ENCODE measurements at regions not wholly inside any gene's neighbourhood (a gene's known extent, or its start where the extent isn't known, plus 50 kb on each side); places are given as distances from the start of the nearest gene placed in this dataset.
"Not testable (repeated sequence)": the region's sequence is repeated elsewhere in the genome, so short reads cannot be mapped to it uniquely, and the experiment has no call there.

- no peak for DNase-seq
Measured at GRCh38 chr2:139685090-139685983, 905.1 kb upstream of the NXPH2 start.

GRCh38 chr2:139684286-139684860, 904.2 kb upstream of the NXPH2 start:
- no peak for DNase-seq

- no peak for DNase-seq
Measured at GRCh38 chr2:139674577-139674976, 894.4 kb upstream of the NXPH2 start.

- not testable (repeated sequence) for DNase-seq
Measured at GRCh38 chr2:139673447-139673846, 893.3 kb upstream of the NXPH2 start.

GRCh38 chr2:139669675-139670074, 889.5 kb upstream of the NXPH2 start:
- no peak for DNase-seq

GRCh38 chr2:139652385-139652784, 872.2 kb upstream of the NXPH2 start:
- DNase-seq: no peak

GRCh38 chr2:139645617-139646016, 865.4 kb upstream of the NXPH2 start:
- DNase-seq: no peak

GRCh38 chr2:139643139-139643538, 862.9 kb upstream of the NXPH2 start:
- no peak for DNase-seq

- DNase-seq: no peak
Measured at GRCh38 chr2:139631966-139632365, 851.8 kb upstream of the NXPH2 start.

GRCh38 chr2:139628931-139629330, 848.7 kb upstream of the NXPH2 start:
- no peak for DNase-seq

GRCh38 chr2:139626128-139626527, 845.9 kb upstream of the NXPH2 start:
- no peak for DNase-seq

GRCh38 chr2:139622691-139623090, 842.5 kb upstream of the NXPH2 start:
- no peak for DNase-seq

GRCh38 chr2:139617747-139618146, 837.6 kb upstream of the NXPH2 start:
- no peak for DNase-seq

GRCh38 chr2:139613264-139613663, 833.1 kb upstream of the NXPH2 start:
- DNase-seq: peak; percentile 77 to 94

GRCh38 chr2:139610512-139610911, 830.3 kb upstream of the NXPH2 start:
- no peak for DNase-seq

GRCh38 chr2:139609109-139609508, 828.9 kb upstream of the NXPH2 start:
- DNase-seq: no peak

GRCh38 chr2:139605668-139606067, 825.5 kb upstream of the NXPH2 start:
- DNase-seq: no peak

- no peak for DNase-seq
Measured at GRCh38 chr2:139600166-139600565, 820.0 kb upstream of the NXPH2 start.

- no peak for DNase-seq
Measured at GRCh38 chr2:139585101-139585500, 804.9 kb upstream of the NXPH2 start.

- DNase-seq: no peak
Measured at GRCh38 chr2:139574371-139574770, 794.2 kb upstream of the NXPH2 start.

GRCh38 chr2:139556789-139557188, 776.6 kb upstream of the NXPH2 start:
- DNase-seq: no peak

- no peak for DNase-seq
Measured at GRCh38 chr2:139550873-139551272, 770.7 kb upstream of the NXPH2 start.

GRCh38 chr2:139550341-139550740, 770.2 kb upstream of the NXPH2 start:
- DNase-seq: no peak

- no peak for DNase-seq
Measured at GRCh38 chr2:139544186-139544851, 764.1 kb upstream of the NXPH2 start.

Data from NCI-H2081 (cell line).